ENCODE measurements at regions not wholly inside any gene's neighbourhood (a gene's known extent, or its start where the extent isn't known, plus 50 kb on each side); places are given as distances from the start of the nearest gene placed in this dataset.

DNA sequence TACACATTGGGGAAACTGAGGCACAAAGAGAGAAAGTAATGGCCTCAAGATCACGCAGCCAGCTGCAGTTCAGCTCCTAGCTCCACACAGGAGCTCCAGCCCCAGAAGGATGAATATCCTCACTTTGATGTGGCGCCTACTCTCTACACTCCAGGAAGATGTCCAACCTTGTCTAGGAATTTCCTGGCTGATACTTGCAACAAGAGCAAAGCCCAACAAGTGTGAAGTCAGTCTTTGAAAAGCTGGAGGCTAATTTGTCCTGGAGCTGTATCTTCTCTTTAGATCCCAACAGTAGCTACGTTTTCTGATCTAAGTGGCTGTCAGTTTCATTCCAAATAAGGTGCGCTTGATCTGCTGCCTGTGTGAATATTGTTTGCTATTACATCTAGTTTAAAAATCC lies 344.9 kb downstream of the PTPRU start:
- TF ChIP-seq, protein P1, sequence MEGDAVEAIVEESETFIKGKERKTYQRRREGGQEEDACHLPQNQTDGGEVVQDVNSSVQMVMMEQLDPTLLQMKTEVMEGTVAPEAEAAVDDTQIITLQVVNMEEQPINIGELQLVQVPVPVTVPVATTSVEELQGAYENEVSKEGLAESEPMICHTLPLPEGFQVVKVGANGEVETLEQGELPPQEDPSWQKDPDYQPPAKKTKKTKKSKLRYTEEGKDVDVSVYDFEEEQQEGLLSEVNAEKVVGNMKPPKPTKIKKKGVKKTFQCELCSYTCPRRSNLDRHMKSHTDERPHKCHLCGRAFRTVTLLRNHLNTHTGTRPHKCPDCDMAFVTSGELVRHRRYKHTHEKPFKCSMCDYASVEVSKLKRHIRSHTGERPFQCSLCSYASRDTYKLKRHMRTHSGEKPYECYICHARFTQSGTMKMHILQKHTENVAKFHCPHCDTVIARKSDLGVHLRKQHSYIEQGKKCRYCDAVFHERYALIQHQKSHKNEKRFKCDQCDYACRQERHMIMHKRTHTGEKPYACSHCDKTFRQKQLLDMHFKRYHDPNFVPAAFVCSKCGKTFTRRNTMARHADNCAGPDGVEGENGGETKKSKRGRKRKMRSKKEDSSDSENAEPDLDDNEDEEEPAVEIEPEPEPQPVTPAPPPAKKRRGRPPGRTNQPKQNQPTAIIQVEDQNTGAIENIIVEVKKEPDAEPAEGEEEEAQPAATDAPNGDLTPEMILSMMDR (optimal IDR thresholded peaks at IDR 0.05 in 1 of 3, IDR thresholded peaks at IDR 0.05 in 1 of 3, conservative IDR thresholded peaks at IDR 0.05 in 1 of 3; ENCODE audit: extremely low read depth in 1 of 3, insufficient read depth in 2 of 3, low read length in 3 of 3) = no peak
- no peak for TF ChIP-seq EZH2 (IDR thresholded peaks at IDR 0.05; ENCODE audit: low read length)

Measured in keratinocyte (primary cell).